A549 (cell line): ENCODE measurements at regions not wholly inside any gene's neighbourhood (a gene's known extent, or its start where the extent isn't known, plus 50 kb on each side); places are given as distances from the start of the nearest gene placed in this dataset.

Source experiments
- BHLHE40 ChIP-seq: IDR thresholded peaks from 2 replicates; pipeline ENCODE4 v1.6.1; 2012; ENCODE audit warnings: low read depth, low read length, inconsistent platforms
- CEBPB ChIP-seq, 2 experiments: fragments of >200 bp in 1 of 2; sonication (Bioruptor Twin) in 1 of 2; formaldehyde crosslinking in 1 of 2; IDR thresholded peaks; 2 replicates each; pipeline ENCODE4 v1.6.1; 2012 to 2016
- CTCF ChIP-seq: fragments of >200 bp; sonication (Bioruptor Twin); formaldehyde crosslinking; IDR thresholded peaks from 3 replicates; pipeline ENCODE4 v1.5.1; 2016
- JUNB ChIP-seq: fragments of >200 bp; sonication (Bioruptor Twin); formaldehyde crosslinking; IDR thresholded peaks from 2 replicates; pipeline ENCODE4 v1.6.1; 2016
- KDM5A ChIP-seq: fragments of 200-600 bp; sonication (generic); IDR thresholded peaks from 2 replicates; pipeline ENCODE4 v1.6.1; 2016; ENCODE audit warnings: antibody characterized with exemption, mild to moderate bottlenecking
- POLR2A ChIP-seq: IDR thresholded peaks from 2 replicates; pipeline ENCODE4 v1.6.1; 2012; ENCODE audit warnings: mild to moderate bottlenecking, low read length
- RAD21 ChIP-seq, 2 experiments: fragments of >200 bp in 1 of 2; sonication (Bioruptor Twin) in 1 of 2; formaldehyde crosslinking in 1 of 2; IDR thresholded peaks in 1 of 2; conservative IDR thresholded peaks in 1 of 2; 2 replicates in 1 of 2; 3 replicates in 1 of 2; pipeline ENCODE4 v1.6.1; 2012 to 2018; ENCODE audit warnings: inconsistent platforms in 1 of 2
- SMC3 ChIP-seq: fragments of >200 bp; sonication (Bioruptor Twin); formaldehyde crosslinking; IDR thresholded peaks from 3 replicates; pipeline ENCODE4 v1.6.1; 2018; ENCODE audit warnings: inconsistent platforms
- TP53 ChIP-seq: fragments of 250-450 bp; sonication (Bioruptor Pico); IDR thresholded peaks from 2 replicates; pipeline ENCODE4 v1.5.0; 2021; ENCODE audit warnings: mild to moderate bottlenecking, moderate library complexity
- TF ChIP-seq, protein P1 (sequence below): fragments of 250-450 bp; sonication (Bioruptor Pico); IDR thresholded peaks from 2 replicates; pipeline ENCODE4 v1.5.0; 2021; ENCODE audit warnings: mild to moderate bottlenecking, moderate library complexity, borderline replicate concordance
- TF ChIP-seq, protein P2 (sequence below): IDR thresholded peaks from 2 replicates; pipeline ENCODE4 v1.6.1; 2012

DNA sequence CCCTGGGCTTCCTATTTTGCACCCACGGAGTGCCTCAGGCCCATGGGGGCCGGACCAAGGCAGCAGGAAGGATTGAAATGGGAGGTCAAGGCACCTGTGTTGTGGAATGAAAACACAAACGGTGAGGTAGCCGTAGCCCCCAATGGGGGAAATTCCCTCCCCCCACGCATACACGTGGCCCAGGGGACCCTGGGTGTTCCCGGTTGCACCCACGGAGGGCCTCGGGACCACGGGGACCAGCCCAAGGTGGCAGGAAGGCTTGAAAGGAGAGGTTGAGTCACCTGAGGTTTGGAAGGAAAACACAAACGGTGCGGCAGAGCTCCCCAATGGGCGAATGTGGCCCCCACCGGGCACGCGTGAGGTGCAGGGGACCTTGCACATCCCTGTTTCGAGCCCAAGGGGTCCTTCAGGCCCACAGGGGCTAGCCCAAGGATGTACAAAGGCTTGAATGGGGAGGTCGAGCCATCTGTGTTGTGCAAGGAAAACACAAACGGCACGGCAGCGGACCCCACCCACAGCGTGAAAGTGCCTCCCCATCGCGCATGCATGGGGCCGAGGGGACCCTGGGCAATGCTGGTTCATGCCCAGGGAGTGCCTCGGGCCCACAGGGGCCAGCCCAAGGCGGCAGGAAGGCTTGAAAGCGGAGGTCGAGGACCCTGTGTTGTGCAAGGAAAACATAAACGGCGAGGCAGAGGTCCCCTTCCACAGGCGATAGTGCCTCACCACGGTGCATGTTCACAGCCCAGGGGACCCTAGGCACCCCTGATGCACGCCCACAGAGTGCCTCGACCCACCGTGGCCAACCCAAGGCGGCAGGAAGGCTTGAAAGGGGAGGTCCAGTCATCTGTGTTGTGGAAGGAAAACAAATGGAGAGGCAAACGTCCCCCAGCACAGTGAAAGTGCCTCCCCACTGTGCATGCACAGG is 376.7 kb downstream of the ALG10 start:
- TF ChIP-seq CTCF: no peak
- no peak for TF ChIP-seq JUNB
- TF ChIP-seq, protein P1, sequence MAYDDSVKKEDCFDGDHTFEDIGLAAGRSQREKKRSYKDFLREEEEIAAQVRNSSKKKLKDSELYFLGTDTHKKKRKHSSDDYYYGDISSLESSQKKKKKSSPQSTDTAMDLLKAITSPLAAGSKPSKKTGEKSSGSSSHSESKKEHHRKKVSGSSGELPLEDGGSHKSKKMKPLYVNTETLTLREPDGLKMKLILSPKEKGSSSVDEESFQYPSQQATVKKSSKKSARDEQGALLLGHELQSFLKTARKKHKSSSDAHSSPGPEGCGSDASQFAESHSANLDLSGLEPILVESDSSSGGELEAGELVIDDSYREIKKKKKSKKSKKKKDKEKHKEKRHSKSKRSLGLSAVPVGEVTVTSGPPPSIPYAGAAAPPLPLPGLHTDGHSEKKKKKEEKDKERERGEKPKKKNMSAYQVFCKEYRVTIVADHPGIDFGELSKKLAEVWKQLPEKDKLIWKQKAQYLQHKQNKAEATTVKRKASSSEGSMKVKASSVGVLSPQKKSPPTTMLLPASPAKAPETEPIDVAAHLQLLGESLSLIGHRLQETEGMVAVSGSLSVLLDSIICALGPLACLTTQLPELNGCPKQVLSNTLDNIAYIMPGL (CRISPR knock-in tag): no peak
- no peak for TF ChIP-seq TP53 (CRISPR knock-in tag)
- TF ChIP-seq BHLHE40: no peak
- no peak for TF ChIP-seq KDM5A
- TF ChIP-seq POLR2A: no peak
- no peak for TF ChIP-seq SMC3
- TF ChIP-seq RAD21 (conservative IDR thresholded peaks at IDR 0.05 in 1 of 2, IDR thresholded peaks at IDR 0.05 in 1 of 2): no peak
- TF ChIP-seq CEBPB (IDR thresholded peaks at IDR 0.05): no peak
- TF ChIP-seq, protein P2, sequence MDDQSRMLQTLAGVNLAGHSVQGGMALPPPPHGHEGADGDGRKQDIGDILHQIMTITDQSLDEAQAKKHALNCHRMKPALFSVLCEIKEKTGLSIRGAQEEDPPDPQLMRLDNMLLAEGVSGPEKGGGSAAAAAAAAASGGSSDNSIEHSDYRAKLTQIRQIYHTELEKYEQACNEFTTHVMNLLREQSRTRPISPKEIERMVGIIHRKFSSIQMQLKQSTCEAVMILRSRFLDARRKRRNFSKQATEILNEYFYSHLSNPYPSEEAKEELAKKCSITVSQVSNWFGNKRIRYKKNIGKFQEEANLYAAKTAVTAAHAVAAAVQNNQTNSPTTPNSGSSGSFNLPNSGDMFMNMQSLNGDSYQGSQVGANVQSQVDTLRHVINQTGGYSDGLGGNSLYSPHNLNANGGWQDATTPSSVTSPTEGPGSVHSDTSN: no peak
